ENCODE measurements at regions not wholly inside any gene's neighbourhood (a gene's known extent, or its start where the extent isn't known, plus 50 kb on each side); places are given as distances from the start of the nearest gene placed in this dataset.

DNA sequence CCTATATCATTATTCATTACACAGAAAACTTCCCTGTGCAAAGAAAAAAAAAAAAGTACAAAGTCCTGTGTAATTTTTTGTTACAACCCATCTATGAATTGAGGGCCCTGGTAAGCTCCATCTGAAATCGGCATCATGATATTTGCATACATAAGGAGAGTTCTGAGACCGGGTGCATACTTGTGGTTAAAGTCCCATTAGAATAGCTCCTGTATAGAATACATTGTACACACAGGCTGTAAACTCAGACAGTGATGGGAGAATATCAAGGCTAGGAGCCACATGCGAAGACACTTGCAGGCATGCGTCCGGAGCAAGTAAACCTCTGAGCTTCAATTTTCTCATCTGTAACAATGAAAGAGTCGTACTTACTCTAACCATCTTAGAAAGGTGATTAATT is 353.2 kb downstream of the ETS1 start:
- H3K27me3 Mint-ChIP-seq (ENCODE audit: insufficient read depth, unreplicated experiment), result no peaks in the 10 kb centered on the region
- POLR2A ChIA-PET, result interaction anchor here (0.6 to 1.0 kb wide), 2 partner anchors 9 to 435 kb away, joined by 3 read pairs; no protein-coding TSS in a partner anchor
- TF ChIP-seq, protein P1, sequence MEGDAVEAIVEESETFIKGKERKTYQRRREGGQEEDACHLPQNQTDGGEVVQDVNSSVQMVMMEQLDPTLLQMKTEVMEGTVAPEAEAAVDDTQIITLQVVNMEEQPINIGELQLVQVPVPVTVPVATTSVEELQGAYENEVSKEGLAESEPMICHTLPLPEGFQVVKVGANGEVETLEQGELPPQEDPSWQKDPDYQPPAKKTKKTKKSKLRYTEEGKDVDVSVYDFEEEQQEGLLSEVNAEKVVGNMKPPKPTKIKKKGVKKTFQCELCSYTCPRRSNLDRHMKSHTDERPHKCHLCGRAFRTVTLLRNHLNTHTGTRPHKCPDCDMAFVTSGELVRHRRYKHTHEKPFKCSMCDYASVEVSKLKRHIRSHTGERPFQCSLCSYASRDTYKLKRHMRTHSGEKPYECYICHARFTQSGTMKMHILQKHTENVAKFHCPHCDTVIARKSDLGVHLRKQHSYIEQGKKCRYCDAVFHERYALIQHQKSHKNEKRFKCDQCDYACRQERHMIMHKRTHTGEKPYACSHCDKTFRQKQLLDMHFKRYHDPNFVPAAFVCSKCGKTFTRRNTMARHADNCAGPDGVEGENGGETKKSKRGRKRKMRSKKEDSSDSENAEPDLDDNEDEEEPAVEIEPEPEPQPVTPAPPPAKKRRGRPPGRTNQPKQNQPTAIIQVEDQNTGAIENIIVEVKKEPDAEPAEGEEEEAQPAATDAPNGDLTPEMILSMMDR (IDR thresholded peaks at IDR 0.05; ENCODE audit: unreplicated experiment), result no peak
- CTCF ChIA-PET, result interaction anchor here (0.6 kb wide), 2 partner anchors 55 to 715 kb away, joined by 3 to 4 read pairs; no protein-coding TSS in a partner anchor
- H3K27ac Mint-ChIP-seq (ENCODE audit: low read depth, unreplicated experiment), result no peak overlapping the region
- no peaks in the 10 kb centered on the region for H3K9me3 Mint-ChIP-seq (ENCODE audit: unreplicated experiment)
- no peaks in the 10 kb centered on the region for H3K36me3 Mint-ChIP-seq (ENCODE audit: insufficient read depth, unreplicated experiment)
- no peak overlapping the region for H3K4me3 Mint-ChIP-seq (ENCODE audit: unreplicated experiment)
- intact Hi-C loops (cut with micrococcal nuclease), result no loop called here
- DNase-seq (ENCODE audit: unreplicated experiment), result no peak
- BruUV-seq (replicated peaks), result no TSS peak
- H3K4me1 Mint-ChIP-seq (ENCODE audit: insufficient read depth, unreplicated experiment), result no peaks in the 10 kb centered on the region

DNA sequence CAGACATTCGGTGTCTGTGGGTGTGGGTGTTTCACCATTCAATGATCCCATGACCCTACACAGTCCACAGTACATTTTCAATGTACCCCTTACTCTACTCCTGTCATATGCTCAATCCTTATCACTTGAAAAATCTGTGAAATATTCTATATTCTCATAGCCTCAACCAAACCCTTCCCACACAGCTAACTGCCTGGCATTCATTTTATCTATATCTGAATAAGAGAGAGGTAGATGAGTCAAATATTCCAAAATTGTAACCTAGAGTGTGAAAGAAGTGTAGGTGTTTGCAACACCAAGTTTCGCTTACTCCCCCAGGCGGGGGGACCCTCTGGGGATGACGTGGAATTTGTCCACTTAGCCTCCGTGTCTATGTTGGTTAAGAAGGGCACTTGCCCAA is 354.8 kb downstream of the ETS1 start:
- Mint-ChIP-seq H3K9me3 (ENCODE audit: unreplicated experiment) (no peaks in the 10 kb centered on the region), H3K27me3 (ENCODE audit: insufficient read depth, unreplicated experiment) (no peaks in the 10 kb centered on the region), H3K4me3 (ENCODE audit: unreplicated experiment) (no peak overlapping the region), H3K27ac (ENCODE audit: low read depth, unreplicated experiment) (no peak overlapping the region), H3K4me1 (ENCODE audit: insufficient read depth, unreplicated experiment) (no peaks in the 10 kb centered on the region), H3K36me3 (ENCODE audit: insufficient read depth, unreplicated experiment) (no peaks in the 10 kb centered on the region)
- POLR2A ChIA-PET, result no interaction called here
- CTCF ChIA-PET, result interaction anchor here (0.6 kb wide), 1 partner anchor 195 kb away, joined by 3 read pairs; no protein-coding TSS in a partner anchor
- intact Hi-C loops (cut with micrococcal nuclease), result no loop called here
- no peak for DNase-seq (ENCODE audit: unreplicated experiment)
- TF ChIP-seq, protein P1 (IDR thresholded peaks at IDR 0.05; ENCODE audit: unreplicated experiment), result no peak
- BruUV-seq (replicated peaks), result no TSS peak

DNA sequence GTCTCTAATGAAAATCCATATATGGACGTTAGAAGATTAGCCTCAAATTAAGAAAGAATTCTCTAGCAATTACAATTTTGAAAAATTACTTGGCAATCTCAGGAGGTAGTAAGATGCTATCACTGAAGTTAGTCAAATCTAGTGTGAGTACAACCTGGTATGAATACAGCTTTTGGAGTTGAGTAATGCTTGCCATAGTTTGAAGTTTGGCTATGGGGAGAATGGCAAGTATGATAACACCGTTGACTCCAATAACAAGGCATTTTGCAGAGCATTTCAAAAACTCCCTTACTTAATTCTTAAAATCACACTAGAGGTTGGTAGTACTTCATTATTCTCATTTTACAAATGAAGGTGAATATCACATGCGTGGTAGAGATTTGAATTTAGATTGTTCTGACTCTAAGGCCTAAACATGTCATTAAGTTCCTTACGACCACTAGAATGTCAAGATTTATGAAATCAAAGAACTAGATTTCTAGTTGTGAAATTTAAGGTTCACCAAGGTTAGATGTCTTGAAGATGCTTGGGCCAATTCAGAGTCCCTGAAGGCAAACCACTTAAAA is 355.4 kb downstream of the ETS1 start:
- intact Hi-C loops (cut with micrococcal nuclease), result no loop called here
- H3K4me3 Mint-ChIP-seq (ENCODE audit: unreplicated experiment), result no peak overlapping the region

DNA sequence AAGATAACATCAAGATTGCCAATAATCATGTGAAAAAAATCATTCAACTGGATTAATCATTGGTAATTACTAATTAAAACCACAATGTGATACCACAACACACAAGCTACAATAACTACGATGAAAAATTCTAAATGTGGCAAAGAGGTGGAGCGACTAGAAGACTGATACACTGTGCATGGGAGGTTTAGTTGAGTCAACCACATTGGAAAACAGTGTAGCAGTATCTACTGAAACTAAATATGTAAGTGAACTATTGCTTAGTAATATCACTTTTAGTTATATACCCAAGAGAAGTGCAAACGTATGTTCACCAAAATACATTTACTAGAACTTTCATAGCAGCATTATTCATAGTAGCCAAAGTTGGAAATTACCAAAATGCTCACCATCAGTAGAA is 359.9 kb downstream of the ETS1 start:
- H3K9me3 Mint-ChIP-seq (ENCODE audit: unreplicated experiment), result no peaks in the 10 kb centered on the region
- no TSS peak for BruUV-seq (replicated peaks)
- H3K4me1 Mint-ChIP-seq (ENCODE audit: insufficient read depth, unreplicated experiment), result no peaks in the 10 kb centered on the region
- H3K27ac Mint-ChIP-seq (ENCODE audit: low read depth, unreplicated experiment), result no peak overlapping the region
- TF ChIP-seq, protein P1 (IDR thresholded peaks at IDR 0.05; ENCODE audit: unreplicated experiment), result no peak
- intact Hi-C loops (cut with micrococcal nuclease), result no loop called here
- H3K4me3 Mint-ChIP-seq (ENCODE audit: unreplicated experiment), result no peak overlapping the region
- CTCF ChIA-PET, result no interaction called here
- POLR2A ChIA-PET, result no interaction called here
- DNase-seq (ENCODE audit: unreplicated experiment), result no peak
- H3K27me3 Mint-ChIP-seq (ENCODE audit: insufficient read depth, unreplicated experiment), result no peaks in the 10 kb centered on the region
- H3K36me3 Mint-ChIP-seq (ENCODE audit: insufficient read depth, unreplicated experiment), result no peaks in the 10 kb centered on the region

More for the DNA sequence above, 355.4 kb downstream of the ETS1 start:
- no peak for DNase-seq (ENCODE audit: unreplicated experiment)
- Mint-ChIP-seq H3K36me3 (ENCODE audit: insufficient read depth, unreplicated experiment) (no peaks in the 10 kb centered on the region), H3K27me3 (ENCODE audit: insufficient read depth, unreplicated experiment) (no peaks in the 10 kb centered on the region), H3K27ac (ENCODE audit: low read depth, unreplicated experiment) (no peak overlapping the region), H3K4me1 (ENCODE audit: insufficient read depth, unreplicated experiment) (no peaks in the 10 kb centered on the region), H3K9me3 (ENCODE audit: unreplicated experiment) (no peaks in the 10 kb centered on the region)
- BruUV-seq (replicated peaks), result no TSS peak
- POLR2A ChIA-PET, result interaction anchor here (0.7 kb wide), 1 partner anchor 25 kb away, joined by 3 read pairs; no protein-coding TSS in a partner anchor
- CTCF ChIA-PET, result no interaction called here
- TF ChIP-seq, protein P1 (IDR thresholded peaks at IDR 0.05; ENCODE audit: unreplicated experiment), result no peak

All from MCF 10A (cell line).